RWPE1 (cell line): ENCODE measurements at regions not wholly inside any gene's neighbourhood (a gene's known extent, or its start where the extent isn't known, plus 50 kb on each side); places are given as distances from the start of the nearest gene placed in this dataset.

Experiments used
- CTCF ChIA-PET: fragments of 350-600 bp; sonication (Branson Sonifier 250); formaldehyde crosslinking; extraction: SDS; loops from one replicate; lab custom pipeline; 2021; lab: Yijun Ruan, JAX
- POLR2A ChIA-PET: fragments of 400-600 bp; formaldehyde crosslinking; extraction: SDS; loops from one replicate; lab custom pipeline; 2020; ENCODE audit warnings: antibody characterized with exemption; ENCODE audit not compliant: low non-redundant PET; lab: Yijun Ruan, JAX
- DNase-seq: peaks from one replicate; pipeline ENCODE4 v3.0.0; 2012; ENCODE audit warnings: low spot score
- H3K27ac ChIP-seq: fragments of 450-650 bp; 2 replicates; pipeline ENCODE4 v1.5.1; 2017
- TF ChIP-seq, protein P1 (sequence below): fragments of 450-650 bp; conservative IDR thresholded peaks from 2 replicates; pipeline ENCODE4 v1.5.1; 2017; ENCODE audit warnings: low read depth, mild to moderate bottlenecking

DNA sequence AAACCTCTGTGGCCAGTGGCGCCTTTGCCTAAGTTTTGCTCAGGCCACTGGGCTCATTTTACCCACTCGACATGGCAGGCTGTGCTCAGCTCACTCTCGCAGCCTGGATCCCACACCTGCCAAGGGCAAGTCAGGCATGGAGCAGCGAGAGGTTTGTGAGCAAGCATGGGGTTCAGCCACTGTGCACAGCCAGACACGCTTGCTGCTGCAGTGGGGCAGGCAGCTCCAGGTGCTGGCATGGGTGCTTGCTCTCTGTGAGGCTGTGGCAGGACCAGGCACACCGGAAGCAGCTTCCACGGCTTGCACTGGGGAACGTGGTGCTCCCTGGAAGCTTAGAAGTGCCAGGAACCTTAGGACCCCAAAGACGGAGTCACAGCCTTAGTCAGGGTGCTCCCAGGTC lies 470.1 kb downstream of the CDH9 start:
- no peak for DNase-seq
- CTCF ChIA-PET, result no interaction called here
- TF ChIP-seq, protein P1, sequence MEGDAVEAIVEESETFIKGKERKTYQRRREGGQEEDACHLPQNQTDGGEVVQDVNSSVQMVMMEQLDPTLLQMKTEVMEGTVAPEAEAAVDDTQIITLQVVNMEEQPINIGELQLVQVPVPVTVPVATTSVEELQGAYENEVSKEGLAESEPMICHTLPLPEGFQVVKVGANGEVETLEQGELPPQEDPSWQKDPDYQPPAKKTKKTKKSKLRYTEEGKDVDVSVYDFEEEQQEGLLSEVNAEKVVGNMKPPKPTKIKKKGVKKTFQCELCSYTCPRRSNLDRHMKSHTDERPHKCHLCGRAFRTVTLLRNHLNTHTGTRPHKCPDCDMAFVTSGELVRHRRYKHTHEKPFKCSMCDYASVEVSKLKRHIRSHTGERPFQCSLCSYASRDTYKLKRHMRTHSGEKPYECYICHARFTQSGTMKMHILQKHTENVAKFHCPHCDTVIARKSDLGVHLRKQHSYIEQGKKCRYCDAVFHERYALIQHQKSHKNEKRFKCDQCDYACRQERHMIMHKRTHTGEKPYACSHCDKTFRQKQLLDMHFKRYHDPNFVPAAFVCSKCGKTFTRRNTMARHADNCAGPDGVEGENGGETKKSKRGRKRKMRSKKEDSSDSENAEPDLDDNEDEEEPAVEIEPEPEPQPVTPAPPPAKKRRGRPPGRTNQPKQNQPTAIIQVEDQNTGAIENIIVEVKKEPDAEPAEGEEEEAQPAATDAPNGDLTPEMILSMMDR, result no peak
- POLR2A ChIA-PET, result no interaction called here
- H3K27ac ChIP-seq, result no peak overlapping the region

DNA sequence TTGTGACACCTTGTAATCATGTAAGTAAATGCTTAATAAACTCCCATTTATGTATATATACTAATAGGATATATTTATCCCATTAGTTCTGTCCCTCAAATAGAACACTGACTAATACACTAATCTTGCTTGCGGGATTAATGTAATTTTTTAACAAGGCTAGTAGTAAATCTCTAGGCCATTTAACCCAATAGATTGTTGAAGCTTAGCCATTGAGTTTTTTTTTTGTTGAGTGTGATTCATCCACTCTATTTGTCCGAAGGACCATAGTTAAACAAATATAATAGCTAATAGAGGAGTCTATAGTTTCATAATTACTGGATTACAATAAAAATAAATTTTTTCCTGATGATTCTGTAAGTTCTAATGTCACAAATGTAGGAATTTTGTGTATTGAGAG lies 474.4 kb downstream of the CDH9 start:
- DNase-seq, result no peak
- no peak overlapping the region for H3K27ac ChIP-seq
- ChIA-PET POLR2A (no interaction called here), CTCF (no interaction called here)
- TF ChIP-seq, protein P1, result no peak

DNA sequence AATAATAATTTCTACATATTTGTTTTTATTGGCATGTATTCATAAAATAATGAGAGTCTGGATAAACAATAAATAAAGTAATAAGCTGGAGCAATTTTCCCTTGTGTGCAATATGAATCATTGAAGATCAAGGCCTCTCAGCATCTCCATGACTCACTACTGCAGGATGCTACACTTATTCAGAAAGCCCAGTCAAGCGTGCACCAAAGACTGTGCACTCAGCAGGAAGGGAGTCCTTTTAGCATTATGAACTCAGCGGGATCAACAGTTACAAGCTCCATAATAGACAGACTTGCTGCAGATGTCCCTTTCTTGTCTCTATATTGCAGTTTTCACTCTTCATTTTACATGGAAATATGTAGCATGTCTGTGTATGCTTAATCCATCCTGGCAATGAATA lies 485.3 kb downstream of the CDH9 start:
- peak; percentile 44 for DNase-seq
- CTCF ChIA-PET, result no interaction called here
- POLR2A ChIA-PET, result no interaction called here

DNA sequence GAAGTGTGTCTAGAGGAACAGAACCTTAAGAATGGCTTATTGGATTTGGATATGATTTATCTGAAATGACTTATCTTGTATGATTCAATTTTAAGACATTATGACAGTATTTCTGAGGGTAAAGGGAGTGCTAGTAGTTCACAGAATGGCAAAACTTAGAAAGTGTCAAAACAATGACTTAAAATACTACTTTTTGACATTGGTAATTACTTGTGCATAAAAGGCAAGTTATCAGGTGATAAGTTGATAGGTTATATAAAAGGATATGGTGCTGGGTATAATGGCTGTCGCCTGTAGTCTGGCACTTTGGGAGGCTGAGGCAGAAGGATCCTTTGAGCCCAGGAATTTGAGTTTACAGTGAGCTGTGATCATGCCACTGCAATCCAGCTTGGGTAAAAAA lies 494.4 kb downstream of the CDH9 start:
- H3K27ac ChIP-seq, result no peak overlapping the region
- no peak for DNase-seq
- POLR2A ChIA-PET, result no interaction called here
- TF ChIP-seq, protein P1, result no peak
- CTCF ChIA-PET, result no interaction called here

More for the DNA sequence above, 485.3 kb downstream of the CDH9 start:
- H3K27ac ChIP-seq, result no peak overlapping the region
- TF ChIP-seq, protein P1, result no peak

DNA sequence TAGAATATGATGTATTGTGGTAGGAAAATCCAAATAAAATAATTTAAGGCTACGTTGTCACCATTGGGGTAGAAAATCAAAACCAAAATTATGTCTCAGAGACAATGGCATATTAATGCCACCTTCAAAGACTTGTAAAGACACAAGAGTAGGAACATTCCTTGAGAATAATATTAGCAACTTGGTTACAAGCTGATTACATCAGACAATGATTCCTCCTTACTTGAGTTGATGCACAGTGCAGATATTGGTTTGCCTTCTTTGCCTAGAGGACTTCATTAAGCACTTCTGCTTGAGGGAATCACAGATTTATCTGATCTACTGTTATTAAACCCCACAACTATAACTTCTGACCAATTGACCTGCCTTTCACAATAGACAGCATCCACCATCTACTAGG lies 500.2 kb downstream of the CDH9 start:
- TF ChIP-seq, protein P1, result no peak
- no peak for DNase-seq
- H3K27ac ChIP-seq, result no peak overlapping the region
- ChIA-PET CTCF (no interaction called here), POLR2A (no interaction called here)

DNA sequence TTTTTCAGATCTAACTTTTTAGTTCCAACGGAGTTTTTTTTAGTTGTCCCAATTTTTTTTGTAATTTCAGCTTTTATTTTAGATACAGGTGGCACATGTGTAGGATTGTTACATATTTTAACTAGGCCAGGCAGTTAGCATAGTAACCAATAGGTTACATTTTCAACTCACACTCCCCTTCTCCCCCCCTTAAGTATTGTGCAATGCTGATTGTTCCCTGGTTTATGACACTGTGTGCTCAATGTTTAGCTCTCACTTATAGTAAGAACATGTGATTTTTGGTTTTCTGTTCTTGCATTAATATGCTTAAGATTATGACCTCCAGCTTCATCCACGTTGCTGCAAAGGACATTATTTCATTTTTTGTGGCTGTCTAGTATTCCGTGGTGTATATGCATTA lies 503.2 kb downstream of the CDH9 start:
- no peak for DNase-seq
- ChIA-PET CTCF (no interaction called here), POLR2A (no interaction called here)
- no peak overlapping the region for H3K27ac ChIP-seq
- TF ChIP-seq, protein P1, result no peak

DNA sequence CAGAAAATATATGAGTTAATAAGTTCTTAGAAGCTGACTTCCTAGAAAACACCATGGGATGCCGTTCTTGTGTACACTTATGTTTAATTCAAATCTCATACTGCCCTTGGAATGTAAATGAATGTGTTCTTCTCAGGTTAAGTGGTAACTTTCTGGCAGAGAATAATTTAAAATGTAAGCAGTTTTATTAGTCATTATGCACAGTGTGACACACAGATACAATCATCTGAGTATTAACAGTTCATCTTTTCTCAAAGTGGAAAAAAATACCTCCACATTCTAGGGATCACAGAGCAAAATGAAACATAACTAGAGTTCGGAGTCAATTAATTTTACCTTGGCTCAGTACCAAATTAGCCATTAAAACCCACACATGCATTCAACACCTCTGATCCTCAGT lies 508.1 kb downstream of the CDH9 start:
- TF ChIP-seq, protein P1, result no peak
- no peak overlapping the region for H3K27ac ChIP-seq
- CTCF ChIA-PET, result no interaction called here
- POLR2A ChIA-PET, result no interaction called here
- no peak for DNase-seq
